Mesenchymal stem cell (in vitro differentiated cells and primary cell): ENCODE measurements at regions not wholly inside any gene's neighbourhood (a gene's known extent, or its start where the extent isn't known, plus 50 kb on each side); places are given as distances from the start of the nearest gene placed in this dataset.

Experiments
- DNase-seq: peaks from one replicate; pipeline ENCODE4 v3.0.0-alpha.2; 2013
- H2AFZ ChIP-seq: one replicate; pipeline ENCODE4 v1.6.1; 2013; ENCODE audit warnings: low read depth, mild to moderate bottlenecking, control low read depth, inconsistent platforms, low read length, moderate library complexity
- H2AK5ac ChIP-seq: 2 replicates; pipeline ENCODE4 v1.6.1; 2013; ENCODE audit warnings: low read length, moderate library complexity, mild to moderate bottlenecking, inconsistent platforms; ENCODE audit not compliant: severe bottlenecking
- H2BK120ac ChIP-seq: one replicate; pipeline ENCODE4 v1.6.1; 2013; ENCODE audit warnings: low read depth, mild to moderate bottlenecking, inconsistent platforms, low read length, moderate library complexity
- H2BK12ac ChIP-seq, 2 experiments: one replicate each; pipeline ENCODE4 v1.6.1; 2013; ENCODE audit warnings: inconsistent platforms in 2 of 2, low read length in 2 of 2, mild to moderate bottlenecking in 2 of 2, moderate library complexity in 2 of 2, control low read depth in 1 of 2
- H2BK15ac ChIP-seq: one replicate; pipeline ENCODE4 v1.6.1; 2013; ENCODE audit warnings: mild to moderate bottlenecking, low read depth, inconsistent platforms; ENCODE audit not compliant: poor library complexity, severe bottlenecking
- H2BK5ac ChIP-seq: 2 replicates; pipeline ENCODE4 v1.6.1; 2013; ENCODE audit warnings: low read depth, mild to moderate bottlenecking, low read length, control low read depth, inconsistent platforms; ENCODE audit not compliant: poor library complexity, severe bottlenecking
- H3K14ac ChIP-seq, 2 experiments: one replicate each; pipeline ENCODE4 v1.6.1; 2013; ENCODE audit warnings: inconsistent platforms in 2 of 2, low read length in 2 of 2, control low read depth in 1 of 2, mild to moderate bottlenecking in 1 of 2, moderate library complexity in 1 of 2
- H3K18ac ChIP-seq, 2 experiments: one replicate each; pipeline ENCODE4 v1.6.1; 2013; ENCODE audit warnings: inconsistent platforms in 2 of 2, low read length in 2 of 2, control low read depth in 1 of 2, low read depth in 1 of 2, mild to moderate bottlenecking in 1 of 2
- H3K23ac ChIP-seq, 2 experiments: one replicate each; pipeline ENCODE4 v1.6.1; 2013; ENCODE audit warnings: inconsistent platforms in 2 of 2, low read length in 2 of 2, mild to moderate bottlenecking in 2 of 2, moderate library complexity in 2 of 2, control low read depth in 1 of 2
- H3K27ac ChIP-seq: 2 replicates; pipeline ENCODE4 v1.5.1; 2013; ENCODE audit warnings: mild to moderate bottlenecking, moderate library complexity, low read length, control low read depth, inconsistent platforms; ENCODE audit not compliant: poor library complexity, severe bottlenecking
- H3K27me3 ChIP-seq, 2 experiments: 2 replicates each; pipeline versions ENCODE4 v1.6.1 to v1.7.0; 2013; ENCODE audit warnings: low read length in 2 of 2, mild to moderate bottlenecking in 2 of 2, moderate library complexity in 2 of 2, control low read depth in 1 of 2, inconsistent platforms in 1 of 2; ENCODE audit not compliant: control insufficient read depth in 1 of 2, insufficient read depth in 1 of 2
- H3K36me3 ChIP-seq, 2 experiments: 2 replicates each; pipeline versions ENCODE4 v1.6.1 to v1.7.0; 2013; ENCODE audit warnings: low read length in 2 of 2, control low read depth in 1 of 2, inconsistent platforms in 1 of 2, low read depth in 1 of 2, mild to moderate bottlenecking in 1 of 2; ENCODE audit not compliant: insufficient read depth in 2 of 2, control insufficient read depth in 1 of 2
- H3K4ac ChIP-seq, 2 experiments: one replicate each; pipeline ENCODE4 v1.6.1; 2013; ENCODE audit warnings: inconsistent platforms in 2 of 2, low read length in 2 of 2, mild to moderate bottlenecking in 2 of 2, moderate library complexity in 2 of 2, control low read depth in 1 of 2, low read depth in 1 of 2
- H3K4me1 ChIP-seq: 2 replicates; pipeline ENCODE4 v1.6.1; 2013; ENCODE audit warnings: low read depth, low read length, control low read depth; ENCODE audit not compliant: control insufficient read depth, insufficient read depth
- H3K4me2 ChIP-seq: 2 replicates; pipeline ENCODE4 v1.6.1; 2013; ENCODE audit warnings: low read length, mild to moderate bottlenecking, inconsistent platforms; ENCODE audit not compliant: poor library complexity, severe bottlenecking
- H3K4me3 ChIP-seq, 2 experiments: 2 replicates each; pipeline versions ENCODE4 v1.5.1 to v1.7.0; 2013; ENCODE audit warnings: low read length in 2 of 2, mild to moderate bottlenecking in 2 of 2, control low read depth in 1 of 2, low read depth in 1 of 2; ENCODE audit not compliant: insufficient read depth in 1 of 2
- H3K79me1 ChIP-seq: replicated peaks from 2 replicates; pipeline ENCODE4 v1.6.1; 2013; ENCODE audit warnings: mild to moderate bottlenecking, control low read depth, low read length, inconsistent platforms; ENCODE audit not compliant: poor library complexity, severe bottlenecking
- H3K9ac ChIP-seq: 2 replicates; pipeline ENCODE4 v1.7.0; 2013; ENCODE audit warnings: mild to moderate bottlenecking, low read length, moderate library complexity
- H3K9me3 ChIP-seq: 2 replicates; pipeline ENCODE4 v1.7.0; 2013; ENCODE audit warnings: mild to moderate bottlenecking, low read length; ENCODE audit not compliant: control insufficient read depth
- H4K8ac ChIP-seq: one replicate; pipeline ENCODE4 v1.6.1; 2013; ENCODE audit warnings: inconsistent platforms, mild to moderate bottlenecking, low read length, moderate library complexity
- H4K91ac ChIP-seq: one replicate; pipeline ENCODE4 v1.6.1; 2013; ENCODE audit warnings: mild to moderate bottlenecking, low read length, inconsistent platforms
- WGBS: methylation state at CpG from one replicate; pipeline ENCODE4 v1.1.7; 2013; ENCODE audit warnings: mixed read lengths; 5-methylcytosine and 5-hydroxymethylcytosine counted together

DNA sequence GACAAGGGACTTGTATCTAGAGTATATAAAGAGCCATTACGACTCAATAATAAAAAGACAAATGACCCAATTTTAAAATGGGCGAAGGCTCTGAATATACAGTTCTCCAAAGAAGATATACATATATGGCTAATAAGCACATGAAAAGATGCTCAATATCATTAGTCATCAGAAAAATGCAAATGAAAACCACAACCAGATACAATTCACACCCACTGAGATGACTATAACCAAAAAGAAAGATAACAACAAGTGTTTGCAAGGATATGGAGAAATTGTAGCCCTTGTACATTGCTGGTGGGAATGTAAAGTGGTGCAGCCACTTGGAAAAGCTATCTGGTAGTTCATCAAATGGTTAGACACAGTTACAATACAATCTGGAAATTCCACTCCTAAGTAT is 96.3 kb downstream of the TRIM29 start:
- peak; percentile 1 for DNase-seq
- H2BK12ac ChIP-seq, result no peak overlapping the region
- H3K4me2 ChIP-seq, result no peak overlapping the region
- no peak overlapping the region for H3K9ac ChIP-seq
- no peak overlapping the region for H3K23ac ChIP-seq
- no CpG with 5 or more reads among the region's 2 CpGs for WGBS
- H4K8ac ChIP-seq, result no peak overlapping the region
- H2BK120ac ChIP-seq, result no peak overlapping the region
- no peak overlapping the region for H3K27ac ChIP-seq
- no peaks in the 10 kb centered on the region for H3K79me1 ChIP-seq
- no peak overlapping the region for H2BK15ac ChIP-seq
- peaks cover 6 to 50% of the 10 kb centered on the region in 2 experiments for H3K27me3 ChIP-seq
- no peak overlapping the region for H3K18ac ChIP-seq
- H3K4me3 ChIP-seq, result no peak overlapping the region
- H4K91ac ChIP-seq, result no peak overlapping the region
- no peak overlapping the region for H2BK5ac ChIP-seq
- no peak overlapping the region for H2AFZ ChIP-seq
- H3K4me1 ChIP-seq, result no peaks in the 10 kb centered on the region
- no peak overlapping the region for H3K4ac ChIP-seq
- H2AK5ac ChIP-seq, result no peak overlapping the region
- H3K14ac ChIP-seq, result no peak overlapping the region
- no peaks in the 10 kb centered on the region for H3K36me3 ChIP-seq
- peaks cover 16% of the 10 kb centered on the region for H3K9me3 ChIP-seq

GRCh38 chr11:120040151-120040840 is 97.6 kb downstream of the TRIM29 start:
- H2AK5ac ChIP-seq, result no peak overlapping the region
- H3K18ac ChIP-seq, result no peak overlapping the region
- WGBS, result 52% methylated on average over 6 of the region's 6 CpGs
- H3K27ac ChIP-seq, result no peak overlapping the region
- peaks cover 6 to 48% of the 10 kb centered on the region in 2 experiments for H3K27me3 ChIP-seq
- no peak overlapping the region for H2BK120ac ChIP-seq
- H3K4me2 ChIP-seq, result no peak overlapping the region
- no peak overlapping the region for H2BK15ac ChIP-seq
- H3K9ac ChIP-seq, result no peak overlapping the region
- no peak overlapping the region for H3K14ac ChIP-seq
- no peak overlapping the region for H3K23ac ChIP-seq
- H3K4me1 ChIP-seq, result no peaks in the 10 kb centered on the region
- no peak overlapping the region for H2BK12ac ChIP-seq
- H2BK5ac ChIP-seq, result no peak overlapping the region
- H3K9me3 ChIP-seq, result peaks cover 11% of the 10 kb centered on the region
- H3K4ac ChIP-seq, result no peak overlapping the region
- DNase-seq, result no peak
- H3K79me1 ChIP-seq, result no peaks in the 10 kb centered on the region
- no peak overlapping the region for H3K4me3 ChIP-seq
- no peak overlapping the region for H4K91ac ChIP-seq
- no peak overlapping the region for H4K8ac ChIP-seq
- H3K36me3 ChIP-seq, result no peaks in the 10 kb centered on the region
- H2AFZ ChIP-seq, result no peak overlapping the region

GRCh38 chr11:120039039-120039438 is 98.9 kb downstream of the TRIM29 start:
- no peak overlapping the region for H3K4ac ChIP-seq
- no peak overlapping the region for H2BK5ac ChIP-seq
- H3K36me3 ChIP-seq, result no peaks in the 10 kb centered on the region
- H3K9me3 ChIP-seq, result peaks cover 11% of the 10 kb centered on the region
- H3K23ac ChIP-seq, result no peak overlapping the region
- no peak overlapping the region for H3K27ac ChIP-seq
- H2BK12ac ChIP-seq, result no peak overlapping the region
- H3K4me2 ChIP-seq, result no peak overlapping the region
- H3K9ac ChIP-seq, result no peak overlapping the region
- peaks cover 6 to 52% of the 10 kb centered on the region in 2 experiments for H3K27me3 ChIP-seq
- no peak overlapping the region for H2AFZ ChIP-seq
- no peak overlapping the region for H4K8ac ChIP-seq
- no peak overlapping the region for H2BK120ac ChIP-seq
- no peaks in the 10 kb centered on the region for H3K4me1 ChIP-seq
- H2BK15ac ChIP-seq, result no peak overlapping the region
- no peaks in the 10 kb centered on the region for H3K79me1 ChIP-seq
- no peak overlapping the region for H2AK5ac ChIP-seq
- WGBS, result 79% methylated on average over 1 of the region's 1 CpG
- H4K91ac ChIP-seq, result no peak overlapping the region
- peak overlapping the region in 1 of 2 experiments; percentile 10 for H3K14ac ChIP-seq
- no peak overlapping the region for H3K18ac ChIP-seq
- no peak for DNase-seq
- no peak overlapping the region for H3K4me3 ChIP-seq

- no peak overlapping the region for H3K18ac ChIP-seq
- no peaks in the 10 kb centered on the region for H3K79me1 ChIP-seq
- H2BK5ac ChIP-seq, result no peak overlapping the region
- peaks cover 6 to 57% of the 10 kb centered on the region in 2 experiments for H3K27me3 ChIP-seq
- H3K9me3 ChIP-seq, result peaks cover 11% of the 10 kb centered on the region
- 73% methylated on average over 3 of the region's 3 CpGs for WGBS
- no peak overlapping the region for H3K23ac ChIP-seq
- no peak overlapping the region for H2BK15ac ChIP-seq
- no peak overlapping the region for H3K4me3 ChIP-seq
- no peak overlapping the region for H2BK120ac ChIP-seq
- no peak overlapping the region for H3K27ac ChIP-seq
- H3K4ac ChIP-seq, result no peak overlapping the region
- H2AK5ac ChIP-seq, result no peak overlapping the region
- no peak overlapping the region for H3K4me2 ChIP-seq
- H3K4me1 ChIP-seq, result no peaks in the 10 kb centered on the region
- no peak overlapping the region for H2BK12ac ChIP-seq
- H2AFZ ChIP-seq, result no peak overlapping the region
- H3K36me3 ChIP-seq, result no peaks in the 10 kb centered on the region
- no peak for DNase-seq
- H4K91ac ChIP-seq, result no peak overlapping the region
- no peak overlapping the region for H3K9ac ChIP-seq
- H4K8ac ChIP-seq, result no peak overlapping the region
- no peak overlapping the region for H3K14ac ChIP-seq
Observed at GRCh38 chr11:120037111-120037510, 100.8 kb downstream of the TRIM29 start.
